IPS-NIHi11 (cell line): ENCODE measurements at regions not wholly inside any gene's neighbourhood (a gene's known extent, or its start where the extent isn't known, plus 50 kb on each side); places are given as distances from the start of the nearest gene placed in this dataset.
"Not testable (repeated sequence)": the region's sequence is repeated elsewhere in the genome, so short reads cannot be mapped to it uniquely, and the experiment has no call there.

Experiments used
- DNase-seq: peaks from one replicate; pipeline ENCODE4 v3.0.0; 2012; ENCODE audit warnings: mixed read lengths, low spot score

- no peak for DNase-seq
Measured at GRCh38 chr11:41519696-41520095, 60.2 kb upstream of the LRRC4C start.

DNA sequence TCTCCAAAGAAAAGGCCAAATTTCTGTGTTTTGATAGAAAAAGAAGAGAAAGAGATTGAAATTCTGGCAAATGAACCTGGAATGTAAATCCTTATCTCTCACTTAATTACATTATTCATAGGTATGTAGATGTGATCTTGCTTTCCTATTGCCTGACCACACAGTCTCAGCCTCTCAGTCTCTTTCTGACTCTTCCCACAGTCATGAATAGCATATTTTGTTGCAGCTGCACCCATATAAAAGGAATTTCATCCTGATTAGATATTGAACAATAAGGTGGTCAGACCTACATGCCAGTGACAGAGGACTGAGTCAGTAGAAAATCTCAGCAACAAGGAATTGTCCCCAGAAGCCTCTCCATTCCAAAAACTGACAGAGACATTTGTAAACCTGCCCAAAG, 62.9 kb upstream of the LRRC4C start:
- no peak for DNase-seq

DNA sequence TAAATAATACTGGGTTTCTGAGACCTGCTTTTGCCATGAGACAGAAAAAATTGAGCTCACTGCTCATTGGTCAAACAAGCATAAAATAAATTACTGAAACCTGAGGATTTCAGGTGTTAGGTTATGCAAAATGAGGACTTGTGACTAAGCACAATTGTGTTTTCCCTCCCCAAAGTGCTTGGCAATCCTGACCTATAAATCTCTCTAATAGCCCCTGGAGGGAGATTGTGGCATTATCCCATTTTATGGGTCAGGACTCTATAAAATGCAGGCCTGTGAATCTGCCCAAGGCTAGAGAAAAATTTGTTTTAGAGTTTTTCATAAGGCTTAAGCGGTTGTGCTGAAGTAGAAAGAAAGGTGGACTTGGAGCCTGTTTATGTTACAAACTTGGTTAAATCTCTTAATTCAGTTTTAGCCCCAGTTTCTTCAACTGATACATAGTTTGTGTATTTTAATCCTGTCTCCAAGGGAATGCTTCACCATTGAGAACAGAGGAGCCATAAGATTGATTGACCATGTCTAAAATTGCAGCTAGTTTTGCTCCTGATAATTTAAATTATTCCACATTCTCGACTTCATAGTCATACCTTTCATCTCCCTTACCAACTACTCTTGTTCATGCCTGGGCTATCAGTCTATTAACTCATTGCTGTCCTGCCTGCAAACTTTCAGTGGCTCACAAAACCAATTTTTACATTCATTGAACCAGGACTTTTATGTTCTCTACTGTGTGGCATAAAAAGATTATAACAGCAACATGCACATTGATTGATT, 63.6 kb upstream of the LRRC4C start:
- DNase-seq, result no peak

DNA sequence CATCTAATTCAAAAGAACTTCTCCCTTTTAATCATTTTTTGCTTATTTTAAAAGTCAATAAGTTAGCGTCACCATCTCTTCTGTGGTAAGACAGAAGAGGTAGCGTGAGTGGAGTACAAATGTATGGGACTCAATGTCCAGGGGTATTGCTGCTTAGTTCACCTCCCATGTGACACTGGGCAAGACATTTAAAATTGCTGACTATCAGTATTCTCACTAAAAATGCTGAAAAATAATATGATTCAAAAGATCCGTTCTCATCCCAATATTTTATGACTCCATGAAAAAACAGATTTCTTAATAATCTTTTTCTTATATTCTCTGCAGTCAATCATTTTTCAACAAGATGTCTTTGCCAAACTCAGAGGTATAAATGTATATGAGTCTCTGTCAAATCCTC, 68.1 kb upstream of the LRRC4C start:
- DNase-seq, result no peak

DNA sequence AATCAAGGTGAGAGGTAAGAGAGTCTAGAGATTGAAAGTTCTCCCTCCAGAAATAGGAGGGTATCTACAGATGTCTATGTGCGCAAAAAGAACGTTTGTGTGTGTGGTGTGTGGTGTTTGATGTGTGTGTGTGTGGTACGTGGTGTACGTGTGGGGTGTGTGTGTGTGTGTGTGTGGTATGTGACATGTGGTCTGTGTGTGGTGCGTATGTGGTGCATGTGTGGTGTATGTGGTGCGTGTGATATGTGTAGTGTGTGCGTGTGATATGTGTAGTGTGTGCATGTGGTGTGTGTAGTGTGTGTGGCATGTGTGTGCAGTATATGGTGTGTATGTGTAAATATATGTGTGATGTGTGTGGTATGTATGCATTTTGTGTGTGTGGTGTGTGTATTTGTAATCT, 73.0 kb upstream of the LRRC4C start:
- DNase-seq, result no peak

DNA sequence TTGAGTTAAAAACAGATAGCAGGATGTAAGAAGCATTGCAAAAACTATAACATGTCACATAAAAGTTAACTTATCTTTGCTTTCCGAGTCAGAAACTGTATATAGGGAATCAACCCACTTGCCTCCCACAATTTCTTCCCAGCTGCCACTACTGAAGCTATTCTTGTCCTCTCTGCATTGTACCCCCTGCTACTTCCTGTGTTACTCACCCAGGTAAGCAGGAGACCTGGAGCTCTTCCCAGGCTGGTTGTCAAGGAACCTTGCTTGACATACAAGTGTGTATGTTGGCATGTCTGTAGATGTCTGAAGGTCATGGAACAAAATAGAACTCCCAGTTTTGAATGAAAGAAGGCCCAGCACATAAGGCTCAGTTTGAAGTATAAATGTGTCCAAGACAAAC, 74.3 kb upstream of the LRRC4C start:
- DNase-seq, result no peak

DNA sequence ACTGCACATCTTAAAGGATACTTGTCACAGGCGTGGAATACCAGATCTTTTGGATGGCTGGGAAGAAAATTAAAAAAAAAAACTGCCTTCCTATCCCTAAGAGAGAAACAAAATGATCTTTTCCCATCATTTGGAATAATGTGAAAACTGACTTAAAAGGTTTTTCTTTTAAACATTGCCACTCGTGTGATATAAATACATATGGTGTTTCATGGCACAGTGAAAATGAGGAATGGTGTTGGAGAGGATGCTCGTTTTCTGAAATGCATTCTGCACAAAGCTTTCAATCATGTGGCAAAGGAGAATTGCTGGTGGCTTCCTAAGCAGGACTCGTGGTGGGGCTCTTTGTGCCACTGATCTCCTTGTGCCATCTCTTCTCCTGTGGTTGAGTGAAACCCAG, 74.9 kb upstream of the LRRC4C start:
- no peak for DNase-seq

DNA sequence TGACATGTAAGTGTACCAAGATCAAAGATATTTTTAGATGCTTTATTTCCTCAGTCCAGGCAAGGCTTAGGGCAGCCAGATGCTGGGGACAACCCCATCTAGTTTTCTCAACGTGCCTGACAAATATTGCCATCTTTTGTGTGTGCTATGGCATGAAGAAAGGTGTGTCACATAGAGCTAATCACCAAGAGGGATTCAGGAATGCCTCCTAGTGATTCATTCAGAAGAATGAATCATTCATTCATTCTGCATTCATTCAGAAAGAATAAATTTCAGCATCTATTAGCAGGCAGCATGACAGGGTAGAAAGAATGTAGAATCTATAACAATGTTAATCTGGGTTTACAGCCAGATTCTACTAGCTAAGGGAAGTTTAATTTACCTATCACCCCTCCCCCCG, 75.4 kb upstream of the LRRC4C start:
- DNase-seq, result no peak

DNA sequence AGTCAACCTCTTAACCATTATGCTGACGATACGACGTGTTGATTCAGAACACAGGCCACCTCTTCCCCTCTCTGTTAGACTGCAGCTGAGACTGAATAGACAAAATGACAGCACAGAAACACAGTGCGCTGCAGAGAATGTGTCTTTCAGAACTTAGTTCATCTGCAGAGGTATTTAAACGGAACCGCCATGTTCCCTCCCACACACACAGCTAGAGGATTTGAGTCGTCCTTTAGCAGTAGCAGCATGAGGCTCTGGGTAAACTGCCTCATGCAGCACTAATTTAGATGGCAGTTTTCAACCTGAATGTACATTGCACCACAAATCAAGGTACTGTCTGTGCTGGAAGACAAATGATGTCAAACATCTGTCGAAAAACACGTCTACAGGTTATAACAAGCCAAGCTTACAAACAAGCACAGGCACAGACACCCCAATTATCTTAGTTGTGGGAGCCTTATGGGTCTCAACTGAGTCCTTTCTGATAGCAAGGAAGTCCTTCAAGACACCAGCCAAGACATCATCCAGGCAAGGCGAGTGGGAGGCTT, 76.6 kb upstream of the LRRC4C start:
- DNase-seq, result no peak

DNA sequence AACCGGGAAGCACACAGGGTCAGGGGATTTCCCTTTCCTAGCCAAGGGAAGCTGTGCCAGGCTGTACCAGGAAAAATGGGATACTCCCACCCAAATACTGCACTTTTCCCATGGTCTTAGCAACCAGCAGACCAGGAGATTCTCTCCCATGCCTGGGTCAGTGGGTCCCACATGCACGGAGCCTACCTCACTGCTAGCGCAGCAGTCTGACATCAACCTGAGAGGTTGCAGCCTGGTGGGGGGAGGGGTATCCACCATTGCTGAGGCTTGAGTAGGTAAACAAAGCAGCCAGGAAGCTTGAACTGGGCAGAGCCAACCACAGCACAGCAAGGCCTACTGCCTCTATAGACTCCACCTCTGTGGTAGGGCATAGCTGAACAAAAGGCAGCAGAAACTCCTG, 85.5 kb upstream of the LRRC4C start:
- DNase-seq, result not testable (repeated sequence)

DNA sequence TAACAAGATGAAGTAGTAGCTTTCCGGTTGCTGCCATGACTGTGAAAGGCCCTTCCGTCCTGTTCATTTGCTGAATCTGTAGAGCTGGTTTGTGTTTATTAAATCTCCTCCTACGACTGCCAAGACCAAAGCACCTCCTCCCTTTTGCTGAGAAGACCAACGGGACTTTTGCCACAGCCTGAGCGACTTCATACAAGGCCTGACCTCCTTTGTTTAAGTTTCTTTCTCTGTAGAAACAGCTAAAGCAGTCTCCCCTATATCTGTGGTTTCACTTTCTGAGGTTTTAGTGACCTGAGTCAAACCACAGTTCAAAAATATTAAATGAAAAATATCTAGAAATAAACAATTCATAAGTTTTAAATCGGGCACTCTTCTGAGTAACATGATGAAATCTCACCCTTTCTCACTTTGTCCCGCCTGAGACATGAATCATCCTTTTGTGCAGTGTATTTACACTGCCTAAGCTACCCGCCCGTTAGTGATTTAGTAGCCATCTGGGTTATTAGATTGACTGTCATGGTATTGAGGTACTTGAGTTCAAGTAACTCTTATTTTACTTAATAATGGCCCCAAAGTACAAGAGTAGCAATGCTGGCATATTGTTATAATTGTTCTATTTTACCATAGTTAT, 119.1 kb upstream of the LRRC4C start:
- no peak for DNase-seq

DNA sequence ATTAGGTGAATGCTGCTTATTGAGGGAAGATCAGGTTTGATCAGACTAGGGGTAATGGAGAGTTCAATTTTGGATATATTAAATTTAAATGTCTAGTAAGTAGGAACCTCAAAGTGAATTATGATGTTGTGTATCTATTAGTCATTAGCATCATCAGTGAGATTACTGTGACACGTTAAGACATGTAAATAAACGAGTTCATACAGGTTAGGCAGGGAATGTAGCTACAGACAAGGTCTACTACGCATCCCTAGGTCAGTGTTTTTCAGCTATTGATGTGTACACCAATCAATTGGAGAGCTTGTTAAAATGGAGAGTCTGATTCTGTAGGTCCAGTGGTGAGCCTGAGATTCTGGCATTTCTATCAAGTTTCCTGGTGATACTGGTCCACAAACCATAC, 120.1 kb upstream of the LRRC4C start:
- no peak for DNase-seq

DNA sequence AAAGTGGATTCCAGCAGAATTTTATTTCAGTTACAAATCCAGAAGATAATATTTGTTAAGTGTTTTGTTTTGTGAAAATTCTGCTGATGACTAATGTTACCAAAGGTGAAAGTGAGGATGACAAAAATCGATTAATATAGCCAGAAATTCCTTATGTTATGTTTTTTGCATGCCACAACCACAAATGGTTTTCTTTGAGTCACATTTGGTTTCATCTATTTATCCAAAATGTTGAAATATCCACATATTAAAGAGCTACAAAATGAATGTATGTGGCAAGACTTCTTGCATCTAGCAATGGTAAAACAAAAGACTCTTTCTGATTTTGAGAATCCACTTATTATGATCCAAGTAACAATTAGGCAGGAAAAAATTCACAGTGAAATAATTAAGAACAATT, 150.1 kb upstream of the LRRC4C start:
- DNase-seq, result no peak

GRCh38 chr11:41612415-41612814, 153.0 kb upstream of the LRRC4C start:
- peak; percentile 6 for DNase-seq

DNA sequence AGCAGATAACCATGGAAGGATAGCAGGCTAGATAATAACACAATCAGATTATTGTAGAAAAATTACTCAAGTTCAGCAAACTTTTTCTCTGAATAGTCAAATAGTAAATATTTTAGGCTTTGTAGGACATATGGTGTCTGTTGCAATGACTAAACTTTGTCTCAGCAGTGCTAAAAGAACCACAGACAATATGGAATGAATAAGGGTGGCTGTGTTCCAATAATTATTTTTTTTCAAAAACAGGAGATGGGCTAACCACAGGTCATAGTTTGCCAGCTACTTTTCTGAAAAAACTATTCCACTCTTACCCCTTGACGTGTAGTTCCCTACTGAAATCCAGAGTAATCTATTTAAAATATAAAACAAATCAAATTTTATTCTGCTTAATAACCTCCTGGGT, 153.9 kb upstream of the LRRC4C start:
- DNase-seq, result no peak

DNA sequence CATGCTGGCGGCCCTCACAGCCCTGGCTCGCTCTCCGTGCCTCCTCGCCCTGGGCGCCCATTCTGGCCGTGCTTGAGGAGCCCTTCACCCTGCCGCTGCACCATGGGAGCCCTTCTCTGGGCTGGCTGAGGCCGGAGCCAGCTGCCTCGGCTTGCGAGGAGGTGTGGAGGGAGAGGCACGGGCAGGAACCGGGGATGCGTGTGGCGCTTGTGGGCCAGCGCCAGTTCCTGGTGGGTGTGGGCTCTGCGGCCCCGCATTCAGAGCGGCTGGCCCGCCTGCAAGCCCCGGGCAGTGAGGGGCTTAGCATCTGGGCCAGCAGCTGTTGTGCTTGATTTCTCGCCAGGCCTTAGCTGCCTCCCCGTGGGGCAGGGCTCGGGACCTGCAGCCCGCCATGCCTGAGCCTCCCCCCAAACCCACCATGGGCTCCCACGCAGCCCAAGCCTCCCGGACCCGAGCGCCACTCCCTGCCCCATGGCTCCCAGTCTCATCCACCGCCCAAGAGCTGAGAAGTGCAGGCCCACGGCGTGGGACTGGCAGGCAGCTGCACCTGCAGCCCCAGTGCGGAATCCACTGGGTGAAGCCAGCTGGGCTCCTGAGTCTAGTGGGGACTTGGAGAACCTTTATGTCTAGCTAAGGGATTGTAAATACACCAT, 163.4 kb upstream of the LRRC4C start:
- DNase-seq, result no peak

DNA sequence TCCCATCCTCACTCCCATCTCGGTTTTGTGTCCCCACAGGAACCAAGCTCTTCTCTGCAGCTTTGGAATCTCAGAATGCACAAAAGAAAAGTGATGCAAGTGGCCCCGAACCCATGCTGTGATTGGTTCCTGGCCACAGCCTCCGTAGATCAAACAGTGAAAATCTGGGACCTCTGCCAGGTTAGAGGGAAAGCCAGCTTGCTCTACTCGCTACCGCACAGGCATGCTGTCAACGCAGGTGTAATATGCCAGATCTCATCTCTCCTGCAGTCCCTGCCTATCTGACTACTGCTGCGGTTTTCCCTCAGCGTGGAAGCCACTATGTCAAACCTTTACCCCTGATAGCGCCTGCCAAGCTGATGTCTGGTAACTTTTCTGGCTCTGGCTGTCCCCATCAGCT, 200.5 kb upstream of the LRRC4C start:
- no peak for DNase-seq

DNA sequence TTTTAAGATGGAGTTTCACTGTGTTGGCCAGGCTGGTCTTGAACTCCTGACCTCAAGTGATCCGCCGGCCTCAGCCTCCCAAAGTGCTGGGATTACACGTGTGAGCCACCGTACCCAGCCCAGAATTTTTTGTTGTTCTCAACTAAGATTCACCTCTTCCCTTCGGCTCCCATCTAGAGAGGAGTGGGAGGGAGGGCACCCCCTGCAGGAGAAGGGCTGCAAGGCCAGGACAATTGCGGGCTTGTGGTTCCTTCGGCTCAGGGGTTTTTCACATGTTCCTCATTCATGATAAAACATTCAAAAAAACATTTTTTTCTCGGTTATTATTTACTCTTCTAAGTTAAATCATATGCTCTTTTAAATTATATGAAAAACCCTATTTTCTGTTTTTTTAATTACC, 201.1 kb upstream of the LRRC4C start:
- peak; percentile 33 for DNase-seq

DNA sequence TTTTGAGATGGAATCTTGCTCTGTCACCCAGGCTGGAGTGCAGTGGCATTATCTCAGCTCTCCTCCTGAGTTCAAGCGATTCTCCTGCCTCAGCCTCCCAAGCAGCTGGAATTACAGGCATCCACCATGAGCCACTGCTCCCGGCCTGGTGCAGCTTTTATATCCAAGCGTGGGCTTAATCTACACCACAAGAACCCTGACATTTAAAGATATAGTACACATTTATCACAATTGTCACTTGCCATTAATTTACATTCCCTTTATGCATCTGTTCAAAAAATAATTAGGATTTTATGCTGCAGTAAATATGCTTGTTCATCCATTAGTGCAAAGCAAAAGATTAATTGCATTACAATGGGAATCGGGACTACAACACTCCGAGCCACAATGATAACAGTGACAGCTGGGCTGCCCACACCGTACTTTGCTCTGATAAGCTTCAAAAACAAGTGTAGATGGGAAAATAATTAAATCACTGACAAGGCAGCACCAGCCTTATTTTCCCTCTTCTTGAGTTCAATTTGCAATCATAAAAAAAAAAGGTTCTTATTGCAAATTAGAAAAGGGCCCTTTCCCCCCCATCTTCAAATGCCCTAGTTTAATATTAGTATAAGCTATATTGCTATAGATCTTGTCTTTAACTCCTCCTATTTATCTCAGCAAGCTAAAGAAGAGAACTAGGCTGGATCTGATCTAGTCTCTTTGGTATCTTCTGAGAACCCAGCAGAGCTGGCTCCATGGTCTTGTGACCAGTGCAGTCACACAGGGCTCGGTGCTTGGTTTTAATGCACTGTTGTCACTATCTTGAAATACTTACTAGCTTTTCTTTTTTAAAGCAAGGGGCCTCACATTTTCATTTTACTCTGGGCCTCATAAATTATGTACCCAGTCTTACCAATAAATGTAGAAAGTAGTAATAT, 206.2 kb upstream of the LRRC4C start:
- DNase-seq, result no peak

GRCh38 chr11:41666951-41667653, 207.7 kb upstream of the LRRC4C start:
- DNase-seq, result no peak

DNA sequence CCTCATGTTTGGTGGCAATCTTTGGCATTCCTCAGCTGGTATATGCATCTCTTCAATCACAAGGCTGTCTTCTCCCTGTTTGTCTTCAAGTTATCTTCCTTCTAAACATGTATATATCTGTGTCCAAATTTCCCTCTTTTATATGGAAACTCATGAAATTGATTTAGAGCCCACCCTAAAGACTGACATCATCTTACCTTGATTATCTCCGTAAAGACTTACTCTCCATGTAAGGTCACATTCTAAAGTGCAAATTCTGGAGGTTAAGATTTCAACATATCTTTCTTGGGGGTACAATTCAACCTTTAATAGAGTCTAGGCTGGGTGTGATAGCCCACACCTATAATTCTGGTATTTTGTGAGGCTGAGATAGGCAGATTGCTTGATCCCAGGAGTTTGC, 215.8 kb upstream of the LRRC4C start:
- DNase-seq, result no peak

DNA sequence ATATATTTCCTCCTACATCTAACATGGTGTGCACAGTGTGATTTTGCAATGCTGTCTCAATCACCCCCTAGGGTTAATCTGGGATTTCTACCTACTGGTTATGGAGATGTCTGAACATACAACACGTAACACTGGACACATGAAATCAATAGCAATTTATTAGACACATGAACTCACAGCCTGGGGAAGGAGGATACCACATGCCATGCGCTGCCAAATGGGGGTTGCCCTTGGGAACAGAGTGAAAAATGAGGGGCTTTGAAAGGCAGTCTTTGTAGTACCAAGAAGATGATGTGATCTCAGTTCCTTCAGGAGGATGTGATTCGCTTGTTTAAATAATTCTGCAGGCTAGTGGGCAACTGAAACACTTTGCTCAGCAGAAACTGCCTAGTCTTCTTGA, 253.6 kb upstream of the LRRC4C start:
- no peak for DNase-seq
